COLO668 (cell line): ENCODE measurements at regions not wholly inside any gene's neighbourhood (a gene's known extent, or its start where the extent isn't known, plus 50 kb on each side); places are given as distances from the start of the nearest gene placed in this dataset.

Experiments
- DNase-seq: peaks from one replicate; lab custom pipeline; 2025; ENCODE audit not compliant: unreplicated experiment; lab: John Stamatoyannopoulos, UW

- DNase-seq: no peak
Measured at GRCh38 chr2:64362562-64363026, 91.4 kb upstream of the LGALSL start.

DNA sequence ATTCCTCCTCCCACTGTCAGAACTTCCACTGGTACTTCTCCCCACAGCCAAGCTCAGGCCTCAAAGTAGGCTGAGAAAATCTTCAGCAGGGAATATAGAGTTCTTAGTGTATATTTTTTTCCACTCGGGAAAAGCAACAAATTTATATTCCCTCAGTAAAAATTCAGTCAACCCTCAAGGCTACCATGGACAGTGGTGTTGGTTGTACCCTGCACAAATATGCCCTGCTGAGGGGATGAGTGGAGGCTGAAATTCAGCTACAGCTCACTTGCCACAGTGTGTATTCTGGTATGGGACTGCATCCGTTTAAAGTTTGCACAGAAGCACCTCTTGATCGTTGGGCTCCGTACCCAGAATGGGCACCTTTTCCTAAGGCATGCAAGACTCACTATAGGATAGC, 90.8 kb upstream of the LGALSL start:
- DNase-seq: no peak

DNA sequence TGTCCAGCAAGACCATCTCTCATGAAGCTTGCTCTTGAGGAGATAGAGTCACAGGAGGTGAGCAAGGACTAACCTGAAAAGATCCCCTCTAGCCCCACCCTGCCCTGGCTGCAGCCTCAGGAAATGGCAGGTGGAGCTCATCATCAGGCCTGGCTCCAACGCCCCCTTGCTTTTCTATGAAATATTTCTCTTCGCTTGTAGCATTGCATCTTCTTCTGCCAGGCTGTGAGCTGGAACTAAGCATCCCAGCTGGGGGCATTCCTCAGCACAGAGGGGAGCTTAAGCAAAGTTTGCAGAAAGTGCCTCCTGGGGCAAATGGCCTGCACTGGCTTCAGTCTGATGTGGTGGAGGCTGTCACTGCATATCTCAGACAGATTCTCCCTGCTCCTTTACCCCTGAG, 90.1 kb upstream of the LGALSL start:
- no peak for DNase-seq

DNA sequence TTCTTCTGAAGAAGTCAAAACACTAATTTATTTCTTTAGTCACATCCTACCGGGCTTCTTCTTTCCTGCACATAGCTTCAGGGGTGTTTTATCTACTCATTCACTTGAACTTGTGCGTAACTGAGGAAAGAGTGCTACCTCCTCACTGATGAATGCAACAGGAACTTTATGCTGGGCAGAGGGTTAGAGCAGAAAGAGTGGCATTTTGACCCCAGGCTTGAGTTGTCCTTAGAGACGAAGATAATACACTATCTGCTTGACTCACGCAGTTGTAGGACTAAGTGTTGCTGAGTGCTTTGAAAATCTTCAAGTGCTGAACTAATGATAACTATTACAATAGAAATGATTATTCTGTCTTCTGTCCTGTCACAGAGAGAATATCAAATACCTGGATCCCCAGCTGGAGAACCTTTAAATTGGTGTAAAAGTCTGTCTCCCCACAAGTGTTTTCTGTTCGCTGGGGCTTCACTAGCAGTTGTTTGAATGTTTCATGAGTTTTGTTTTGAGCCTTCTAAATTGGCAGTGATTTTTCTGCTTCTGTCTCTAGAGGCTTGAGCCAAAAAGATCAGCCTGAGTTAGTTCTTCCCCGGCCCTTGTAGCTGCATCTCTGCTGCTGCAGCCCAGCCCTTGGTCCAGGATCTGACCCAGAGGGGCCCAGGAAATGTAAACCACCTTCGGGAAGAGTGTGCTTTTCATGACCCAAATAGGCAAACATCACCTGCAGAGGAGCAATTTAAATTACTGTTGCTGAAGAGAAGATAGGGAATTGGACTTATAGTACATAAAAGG, 86.3 kb upstream of the LGALSL start:
- no peak for DNase-seq

DNA sequence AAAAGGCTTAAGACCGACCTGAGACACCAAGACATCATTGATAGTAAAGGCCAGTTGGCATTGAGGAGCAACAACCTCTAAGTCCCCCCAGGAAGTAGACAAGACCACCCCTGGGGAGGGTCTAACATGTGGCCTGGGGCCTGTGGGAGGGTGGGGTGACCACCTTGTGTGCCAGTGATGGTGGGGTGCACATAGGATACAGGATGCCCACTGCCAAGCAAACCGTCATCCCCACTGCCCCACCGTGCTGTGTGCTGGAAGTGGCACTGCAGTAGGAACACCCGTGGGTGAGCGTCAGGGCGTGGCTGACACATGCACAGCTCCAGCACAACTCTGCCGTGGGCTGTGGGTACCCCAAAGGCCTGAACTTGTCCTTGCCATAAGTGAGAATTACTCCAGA, 84.3 kb upstream of the LGALSL start:
- no peak for DNase-seq

GRCh38 chr2:64371727-64372126, 82.2 kb upstream of the LGALSL start:
- DNase-seq: no peak

- no peak for DNase-seq
Measured at GRCh38 chr2:64374686-64375085, 79.3 kb upstream of the LGALSL start.

DNA sequence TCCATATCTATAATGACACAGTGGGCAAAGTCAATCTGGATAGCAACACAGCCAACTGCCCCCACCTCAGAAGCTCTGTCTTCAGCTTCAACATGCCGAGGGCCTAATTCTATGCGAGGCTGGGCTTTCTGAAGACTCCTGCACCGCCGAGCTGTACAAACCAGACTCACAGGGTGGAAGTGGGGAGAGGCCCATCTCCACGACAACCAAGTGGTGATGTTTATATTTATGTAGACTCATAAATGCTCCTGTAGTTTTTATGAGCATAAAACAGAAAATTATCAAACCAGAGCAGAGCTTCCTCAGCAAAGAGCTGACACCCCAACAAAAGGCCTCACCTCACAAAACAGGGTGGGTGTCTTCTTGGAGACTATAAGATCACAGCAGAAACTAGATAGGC, 77.0 kb upstream of the LGALSL start:
- DNase-seq: no peak

DNA sequence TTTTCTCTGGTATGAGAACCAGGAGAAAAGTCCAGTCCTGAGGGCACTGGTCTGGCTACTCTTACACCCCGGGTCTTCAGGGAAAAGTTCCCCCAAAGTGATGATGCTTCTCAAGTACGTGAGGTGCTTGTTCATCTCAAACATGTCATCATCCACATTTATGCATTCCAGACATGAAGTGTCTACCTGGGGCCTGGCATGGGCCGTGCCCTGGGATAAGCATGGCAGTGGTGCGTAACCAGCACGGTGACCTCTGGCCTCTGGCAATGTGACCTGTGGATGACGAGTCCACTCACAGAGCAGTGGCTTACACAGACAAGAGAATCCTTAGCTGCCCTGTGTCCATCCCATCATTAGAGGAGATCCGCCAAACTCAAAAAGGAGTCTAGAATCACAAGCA, 74.8 kb upstream of the LGALSL start:
- no peak for DNase-seq

GRCh38 chr2:64380853-64381527, 73.0 kb upstream of the LGALSL start:
- DNase-seq: no peak

DNA sequence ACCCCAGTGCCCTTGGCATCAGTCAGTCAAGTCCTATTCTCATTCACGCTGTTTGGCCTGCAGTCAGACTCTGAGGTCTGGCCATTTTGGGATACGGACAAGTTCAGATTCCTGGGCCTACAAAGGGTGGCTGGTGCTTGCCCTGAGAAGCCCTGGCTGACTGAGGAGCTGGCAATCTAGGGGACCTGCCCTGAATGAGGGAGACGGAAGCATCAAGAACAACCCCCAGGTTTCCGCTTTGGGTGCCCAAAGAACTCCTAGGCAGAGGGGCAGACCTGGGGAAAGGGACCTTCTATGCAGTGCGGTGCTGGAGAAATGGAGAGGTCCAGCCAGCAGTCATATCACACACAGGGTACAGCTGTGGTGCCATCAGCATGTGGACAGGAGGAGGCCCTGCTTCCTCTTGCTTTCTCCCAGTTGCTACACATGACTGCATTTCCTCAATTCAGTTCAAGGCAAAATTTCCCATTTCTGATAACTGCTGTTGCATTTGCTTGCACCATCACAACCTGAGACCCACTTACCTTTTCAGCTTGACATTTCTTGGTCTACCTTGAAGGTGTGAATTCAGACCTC, 70.9 kb upstream of the LGALSL start:
- no peak for DNase-seq

DNA sequence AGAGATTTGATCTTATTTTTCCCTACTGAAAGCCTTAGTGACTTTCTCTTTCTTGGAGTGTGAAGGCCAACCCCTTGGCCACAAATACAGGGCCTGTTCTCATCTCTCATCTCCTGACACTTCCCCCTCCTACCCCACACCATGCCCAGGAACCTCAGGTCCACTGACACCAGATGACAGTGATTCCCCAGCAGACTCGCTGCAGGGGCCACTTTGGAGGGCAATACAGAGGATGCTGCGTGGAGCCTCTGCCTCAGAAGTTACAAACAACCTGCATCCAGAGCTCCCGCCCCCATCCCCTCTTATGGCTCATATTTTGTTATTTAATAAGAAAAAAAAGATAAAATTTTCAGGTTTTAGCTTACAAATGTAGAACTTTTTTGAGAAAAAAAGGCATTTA, 70.1 kb upstream of the LGALSL start:
- no peak for DNase-seq

GRCh38 chr2:64386676-64387075, 67.3 kb upstream of the LGALSL start:
- DNase-seq: no peak

GRCh38 chr2:64390586-64390985, 63.4 kb upstream of the LGALSL start:
- DNase-seq: no peak

GRCh38 chr2:64391424-64391823, 62.5 kb upstream of the LGALSL start:
- DNase-seq: no peak

- DNase-seq: no peak
Measured at GRCh38 chr2:64391940-64392339, 62.0 kb upstream of the LGALSL start.

- no peak for DNase-seq
Measured at GRCh38 chr2:64392529-64392928, 61.4 kb upstream of the LGALSL start.

DNA sequence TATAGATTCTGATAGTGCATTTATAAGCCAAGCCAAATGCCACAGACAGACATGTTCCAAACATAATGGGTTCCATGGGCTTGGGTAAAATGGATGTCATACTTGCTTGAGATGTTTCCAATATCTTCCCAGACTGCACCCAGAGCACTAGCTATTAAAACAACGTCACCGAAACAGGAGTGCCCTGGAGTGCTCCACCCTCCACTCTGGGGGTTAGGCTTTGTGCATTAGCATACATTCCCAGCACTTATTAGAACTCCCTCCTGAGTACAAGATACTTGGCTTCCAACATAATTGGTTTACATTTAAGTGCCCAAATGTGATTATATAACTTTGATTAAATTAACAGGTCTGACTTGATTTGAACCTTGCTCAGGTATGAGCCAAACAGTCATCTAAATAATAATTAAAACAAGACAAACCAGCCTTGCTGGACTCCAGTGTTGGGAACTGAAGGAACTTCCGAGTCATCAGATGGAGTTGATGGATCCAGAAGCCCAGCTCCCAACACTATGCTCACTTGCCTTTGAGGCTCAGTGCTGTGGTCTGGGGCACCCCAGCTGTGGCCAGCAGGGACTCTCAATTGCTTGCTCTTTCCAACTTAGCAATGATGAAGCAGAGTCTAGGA, 60.5 kb upstream of the LGALSL start:
- DNase-seq: no peak

- no peak for DNase-seq
Measured at GRCh38 chr2:64394153-64394552, 59.8 kb upstream of the LGALSL start.

DNA sequence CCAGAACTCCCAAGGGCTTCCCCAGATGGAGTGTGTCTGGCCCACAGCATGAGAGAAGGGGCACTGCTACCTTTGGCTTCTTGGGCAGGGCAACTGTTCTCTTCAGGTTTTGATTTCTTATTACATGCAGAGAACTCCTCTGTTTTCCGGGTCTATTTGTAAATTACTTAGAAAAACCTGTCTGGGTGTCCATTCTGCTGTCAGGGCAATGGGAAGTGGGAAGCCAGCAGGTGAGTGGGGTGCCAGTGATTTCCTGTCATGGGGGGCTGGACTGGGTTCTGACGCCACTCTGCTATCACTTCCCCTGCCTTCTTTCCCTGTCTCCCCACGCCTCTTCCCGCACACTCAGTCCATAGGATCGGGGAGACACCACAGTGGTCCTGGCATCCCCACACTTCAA, 58.0 kb upstream of the LGALSL start:
- DNase-seq: no peak

- DNase-seq: no peak
Measured at GRCh38 chr2:64396551-64396950, 57.4 kb upstream of the LGALSL start.
